HepG2 (cell line): ENCODE measurements at regions not wholly inside any gene's neighbourhood (a gene's known extent, or its start where the extent isn't known, plus 50 kb on each side); places are given as distances from the start of the nearest gene placed in this dataset.

Experiments used
- ATAC-seq: fragments of 200-7000 bp; cut with Tn5 transposase; 3 replicates; pipeline ENCODE4 v1.9.1; 2020; ENCODE audit warnings: mild to moderate bottlenecking, moderate library complexity
- BruUV-seq: library from RNA; stranded (reverse); fragments of 400-500 nt; replicated peaks from 2 replicates; lab custom pipeline; 2021; lab: Mats Ljungman, UMichigan
- CTCF ChIA-PET: fragments of 300-600 bp; formaldehyde crosslinking; extraction: SDS; loops from one replicate; lab custom pipeline; 2021; ENCODE audit warnings: low total read pairs, inconsistent platforms, low intra/inter-chr PET ratio; lab: Yijun Ruan, JAX
- POLR2A ChIA-PET: fragments of 350-600 bp; sonication (Branson Sonifier 250); formaldehyde crosslinking; loops from one replicate; lab custom pipeline; 2020; ENCODE audit warnings: antibody characterized with exemption, inconsistent platforms; lab: Yijun Ruan, JAX
- DNase-seq: peaks from one replicate; pipeline ENCODE4 v3.0.0-alpha.2; 2015; ENCODE audit warnings: low spot score
- FAIRE-seq: peaks from 3 replicates; lab custom pipeline; 2011; peaks lifted over from hg19 to GRCh38; lab: Jason Lieb, UNC
- H2AFZ ChIP-seq: one replicate; pipeline ENCODE4 v1.6.1; 2011; ENCODE audit warnings: low read length, inconsistent platforms
- H3K27ac ChIP-seq: fragments of 300-600 bp; 3 replicates; pipeline ENCODE4 v1.8.0; 2011; ENCODE audit warnings: mixed run types, mild to moderate bottlenecking, mixed read lengths, low read length, inconsistent platforms; ENCODE audit not compliant: insufficient read depth; ENCODE audit errors: extremely low read length
- H3K27me3 ChIP-seq, 2 experiments: fragments of 200-600 bp in 1 of 2; 2 replicates in 1 of 2; 3 replicates in 1 of 2; pipeline versions ENCODE4 v1.6.0 to v1.8.0; 2011; ENCODE audit warnings: low read length in 2 of 2, mild to moderate bottlenecking in 2 of 2, moderate library complexity in 2 of 2, inconsistent platforms in 1 of 2; ENCODE audit not compliant: insufficient read depth in 2 of 2, control insufficient read depth in 1 of 2
- H3K36me3 ChIP-seq, 2 experiments: fragments of 200-600 bp in 1 of 2; replicated peaks in 1 of 2; 2 replicates in 1 of 2; 3 replicates in 1 of 2; pipeline versions ENCODE4 v1.5.1 to v1.8.0; 2011; ENCODE audit warnings: low read length in 2 of 2, inconsistent platforms in 1 of 2; ENCODE audit not compliant: insufficient read depth in 2 of 2, control insufficient read depth in 1 of 2
- H3K4me1 ChIP-seq: 2 replicates; pipeline ENCODE4 v1.5.1; 2012; ENCODE audit warnings: low read length, inconsistent platforms; ENCODE audit not compliant: insufficient read depth
- H3K4me2 ChIP-seq: 2 replicates; pipeline ENCODE4 v1.6.0; 2011; ENCODE audit warnings: low read depth, low read length, inconsistent platforms
- H3K4me3 ChIP-seq, 3 experiments: fragments of 200-600 bp in 1 of 3; sonication (generic), shearing (Covaris generic) in 1 of 3; replicated peaks in 1 of 3; 2 replicates each; pipeline ENCODE4 v1.5.1; 2011 to 2016; ENCODE audit warnings: low read length in 3 of 3, inconsistent platforms in 2 of 3, low read depth in 2 of 3, mild to moderate bottlenecking in 2 of 3, control low read depth in 1 of 3, mixed read lengths in 1 of 3; ENCODE audit not compliant: insufficient read depth in 1 of 3
- H3K79me2 ChIP-seq: one replicate; pipeline ENCODE4 v1.6.1; 2011; ENCODE audit warnings: low read length, inconsistent platforms; ENCODE audit not compliant: insufficient read depth
- H3K9ac ChIP-seq: 2 replicates; pipeline ENCODE4 v1.6.0; 2011; ENCODE audit warnings: mild to moderate bottlenecking, low read depth, low read length, inconsistent platforms; ENCODE audit not compliant: insufficient read depth
- H3K9me3 ChIP-seq: 2 replicates; pipeline ENCODE4 v1.5.1; 2012; ENCODE audit warnings: mild to moderate bottlenecking, low read length
- H4K20me1 ChIP-seq: 2 replicates; pipeline ENCODE4 v1.6.0; 2011; ENCODE audit warnings: inconsistent platforms, mild to moderate bottlenecking, low read length, moderate library complexity; ENCODE audit not compliant: insufficient read depth
- CBX5 ChIP-seq: sonication (generic); formaldehyde crosslinking; IDR thresholded peaks from 2 replicates; pipeline ENCODE4 v1.4.0; 2020; ENCODE audit warnings: missing genetic modification reagents, borderline replicate concordance
- ELF3 ChIP-seq: IDR thresholded peaks from 2 replicates; pipeline ENCODE4 v1.6.1; 2016; ENCODE audit warnings: missing genetic modification reagents, missing compliant biosample characterization
- KLF12 ChIP-seq: sonication (generic); formaldehyde crosslinking; IDR thresholded peaks from 2 replicates; pipeline ENCODE4 v1.4.0; 2020; ENCODE audit warnings: missing genetic modification reagents, borderline replicate concordance
- NFATC3 ChIP-seq: sonication (generic); formaldehyde crosslinking; IDR thresholded peaks from 2 replicates; pipeline ENCODE4 v1.5.1; 2020; ENCODE audit warnings: mild to moderate bottlenecking, missing genetic modification reagents
- NFE2L2 ChIP-seq: fragments of 150-350 bp; IDR thresholded peaks from 2 replicates; pipeline ENCODE4 v1.6.1; 2014; ENCODE audit warnings: low read length
- SPEN ChIP-seq: sonication (generic); formaldehyde crosslinking; IDR thresholded peaks from 2 replicates; pipeline ENCODE4 v1.5.1; 2020; ENCODE audit warnings: low read depth, mild to moderate bottlenecking, missing genetic modification reagents
- SRF ChIP-seq: IDR thresholded peaks from 2 replicates; pipeline ENCODE4 v1.6.1; 2011; ENCODE audit warnings: mild to moderate bottlenecking, low read depth, low read length, moderate library complexity
- TBX3 ChIP-seq: fragments of 450-650 bp; IDR thresholded peaks from 2 replicates; pipeline ENCODE4 v1.6.1; 2017; ENCODE audit warnings: antibody characterized with exemption, mild to moderate bottlenecking, inconsistent platforms, borderline replicate concordance
- TRIM24 ChIP-seq: sonication (generic); formaldehyde crosslinking; IDR thresholded peaks from 2 replicates; pipeline ENCODE4 v1.8.0; 2022; ENCODE audit warnings: mild to moderate bottlenecking, missing genetic modification reagents
- YEATS4 ChIP-seq: sonication (generic); formaldehyde crosslinking; IDR thresholded peaks from 2 replicates; pipeline ENCODE4 v1.4.0; 2020; ENCODE audit warnings: missing genetic modification reagents, borderline replicate concordance
- ZMYM2 ChIP-seq: sonication (generic); formaldehyde crosslinking; IDR thresholded peaks from 2 replicates; pipeline ENCODE4 v1.8.0; 2022; ENCODE audit warnings: mild to moderate bottlenecking, missing genetic modification reagents
- ZNF138 ChIP-seq: sonication (generic); formaldehyde crosslinking; IDR thresholded peaks from 2 replicates; pipeline ENCODE4 v1.5.0; 2020; ENCODE audit warnings: mild to moderate bottlenecking, low read depth, missing genetic modification reagents
- ZNF510 ChIP-seq: sonication (generic); formaldehyde crosslinking; IDR thresholded peaks from 2 replicates; pipeline ENCODE4 v1.4.0; 2020; ENCODE audit warnings: low read depth, mild to moderate bottlenecking, missing genetic modification reagents
- ZNF773 ChIP-seq: sonication (generic); formaldehyde crosslinking; IDR thresholded peaks from 2 replicates; pipeline ENCODE4 v1.4.0; 2020; ENCODE audit warnings: missing genetic modification reagents, borderline replicate concordance
- WGBS: methylation state at CpG from one replicate; pipeline ENCODE4 v1.1.6; 2017; ENCODE audit warnings: low lambda C conversion rate; 5-methylcytosine and 5-hydroxymethylcytosine counted together
- in situ Hi-C: cut with HindIII; loops from 2 replicates; pipeline ENCODE4 v1.10.0; 2017; ENCODE audit warnings: low pct_unique_long_range_greater_than_20kb; ENCODE audit not compliant: extremely low pct_ligation_motif_present
- intact Hi-C: fragments of 100-400 bp; cut with micrococcal nuclease; formaldehyde crosslinking; loops from one replicate; pipeline ENCODE4 v1.10.0; 2022; ENCODE audit not compliant: unreplicated experiment

- intact Hi-C loops (no loop called here), in situ Hi-C loops (no loop called here)
- no peak for FAIRE-seq
- no peak overlapping the region for H3K4me3 ChIP-seq
- ATAC-seq = no peak
- TF ChIP-seq SPEN (no peak), TRIM24 (CRISPR knock-in tag) (no peak), TBX3 (no peak), SRF (no peak), NFE2L2 (no peak), ZMYM2 (CRISPR knock-in tag) (no peak), ZNF510 (CRISPR knock-in tag) (no peak), CBX5 (CRISPR knock-in tag) (no peak), KLF12 (CRISPR knock-in tag) (no peak), YEATS4 (CRISPR knock-in tag) (no peak), ZNF138 (no peak), ELF3 (CRISPR knock-in tag) (no peak), ZNF773 (no peak), NFATC3 (no peak)
- ChIA-PET POLR2A (no interaction called here), CTCF (no interaction called here)
- WGBS = 0% methylated on average over 1 of the region's 1 CpG
- H3K4me2 ChIP-seq = no peak overlapping the region
- H4K20me1 ChIP-seq = no peaks in the 10 kb centered on the region
- H3K4me1 ChIP-seq = no peaks in the 10 kb centered on the region
- BruUV-seq = no TSS peak
- no peaks in the 10 kb centered on the region for H3K27me3 ChIP-seq
- H2AFZ ChIP-seq = no peak overlapping the region
- no peak overlapping the region for H3K27ac ChIP-seq
- no peak overlapping the region for H3K9ac ChIP-seq
- peaks cover 9% of the 10 kb centered on the region for H3K9me3 ChIP-seq
- no peak for DNase-seq
- H3K36me3 ChIP-seq = no peaks in the 10 kb centered on the region
- H3K79me2 ChIP-seq = no peaks in the 10 kb centered on the region
Observed at GRCh38 chr12:86572455-86572854, 316.3 kb upstream of the MGAT4C start.
